ENCODE measurements at regions not wholly inside any gene's neighbourhood (a gene's known extent, or its start where the extent isn't known, plus 50 kb on each side); places are given as distances from the start of the nearest gene placed in this dataset.

Small RNAs in the stretch of these regions (small RNA-seq; reads per million reads assigned to genes)
- gene RN7SL221P (ENCODE audit: insufficient read length in 3 of 3, low read depth in 3 of 3, low replicate concordance in 1 of 3) = 0 reads per million in 3 experiments

All from keratinocyte (primary cell).